SK-N-SH (cell line): ENCODE measurements at regions not wholly inside any gene's neighbourhood (a gene's known extent, or its start where the extent isn't known, plus 50 kb on each side); places are given as distances from the start of the nearest gene placed in this dataset.

Experiments used
- CTCF ChIA-PET: fragments of 300-600, 350-600 bp; formaldehyde crosslinking; extraction: SDS; loops from one replicate; lab custom pipeline; 2021; lab: Yijun Ruan, JAX
- POLR2A ChIA-PET: fragments of 350-600 bp; sonication (Branson Sonifier 250); formaldehyde crosslinking; extraction: SDS; loops from one replicate; lab custom pipeline; 2020; ENCODE audit warnings: antibody characterized with exemption, inconsistent platforms; lab: Yijun Ruan, JAX
- DNase-seq: peaks from one replicate; pipeline ENCODE4 v3.0.0; 2012
- H2AFZ ChIP-seq: fragments of 200-600 bp; sonication (generic); 2 replicates; pipeline ENCODE4 v1.8.1; 2016; ENCODE audit warnings: antibody characterized with exemption, mild to moderate bottlenecking, low read depth
- H3F3A ChIP-seq: fragments of 200-600 bp; sonication (generic); replicated peaks from 2 replicates; pipeline ENCODE3; 2016; ENCODE audit warnings: antibody characterized with exemption, mild to moderate bottlenecking; ENCODE audit not compliant: insufficient read depth
- H3K27ac ChIP-seq, 2 experiments: fragments of 200-500 bp in 1 of 2; fragments of 200-600 bp in 1 of 2; sonication (Bioruptor generic) in 1 of 2; sonication (generic), shearing (Covaris generic) in 1 of 2; 2 replicates each; pipeline versions ENCODE4 v1.5.1 to v1.6.1; 2014 to 2016; ENCODE audit warnings: low read depth in 2 of 2, inconsistent platforms in 1 of 2, low read length in 1 of 2, mild to moderate bottlenecking in 1 of 2, mixed read lengths in 1 of 2
- H3K27me3 ChIP-seq: fragments of 200-600 bp; sonication (generic), shearing (Covaris generic); 2 replicates; pipeline ENCODE4 v1.6.1; 2016; ENCODE audit warnings: mixed run types; ENCODE audit not compliant: insufficient read depth
- H3K36me3 ChIP-seq, 2 experiments: fragments of 200-500 bp in 1 of 2; fragments of 200-600 bp in 1 of 2; sonication (Bioruptor generic) in 1 of 2; sonication (generic) in 1 of 2; replicated peaks in 1 of 2; 2 replicates each; pipeline versions ENCODE3 to v1.5.1; 2014 to 2016; ENCODE audit warnings: low read length in 1 of 2, mild to moderate bottlenecking in 1 of 2; ENCODE audit not compliant: insufficient read depth in 2 of 2, control insufficient read depth in 1 of 2
- H3K4me1 ChIP-seq, 2 experiments: fragments of 200-500 bp in 1 of 2; fragments of 200-600 bp in 1 of 2; sonication (Bioruptor generic) in 1 of 2; sonication (generic), shearing (Covaris generic) in 1 of 2; 2 replicates each; pipeline versions ENCODE4 v1.5.1 to v1.6.1; 2014 to 2016; ENCODE audit warnings: low read depth in 1 of 2, low read length in 1 of 2, mixed run types in 1 of 2; ENCODE audit not compliant: insufficient read depth in 2 of 2, control insufficient read depth in 1 of 2
- H3K4me2 ChIP-seq: fragments of 200-600 bp; sonication (generic), shearing (Covaris generic); 2 replicates; pipeline ENCODE4 v1.6.1; 2017; ENCODE audit warnings: mixed run types
- H3K4me3 ChIP-seq, 2 experiments: fragments of 200-500 bp in 1 of 2; fragments of 200-600 bp in 1 of 2; sonication (Bioruptor generic) in 1 of 2; sonication (generic), shearing (Covaris generic) in 1 of 2; 2 replicates each; pipeline versions ENCODE4 v1.5.1 to v1.8.1; 2014 to 2016; ENCODE audit warnings: low read depth in 2 of 2, inconsistent platforms in 1 of 2, low read length in 1 of 2, mild to moderate bottlenecking in 1 of 2, mixed read lengths in 1 of 2, moderate library complexity in 1 of 2
- H3K79me2 ChIP-seq: fragments of 200-600 bp; sonication (generic); 2 replicates; pipeline ENCODE4 v1.8.1; 2017; ENCODE audit warnings: mild to moderate bottlenecking; ENCODE audit not compliant: insufficient read depth
- H3K9ac ChIP-seq: fragments of 200-600 bp; sonication (generic); 2 replicates; pipeline ENCODE4 v1.6.1; 2017; ENCODE audit warnings: mixed run types
- H3K9me2 ChIP-seq: fragments of 200-600 bp; sonication (generic); 2 replicates; pipeline ENCODE4 v1.6.1; 2017; ENCODE audit warnings: mixed run types
- H3K9me3 ChIP-seq: fragments of 200-600 bp; sonication (generic); 2 replicates; pipeline ENCODE4 v1.6.1; 2017; ENCODE audit warnings: mixed run types, mild to moderate bottlenecking, moderate library complexity
- H4K20me1 ChIP-seq: fragments of 200-600 bp; sonication (generic); 2 replicates; pipeline ENCODE4 v1.6.1; 2017; ENCODE audit warnings: mild to moderate bottlenecking, mixed run types; ENCODE audit not compliant: insufficient read depth
- ELF1 ChIP-seq: IDR thresholded peaks from 2 replicates; pipeline ENCODE4 v1.4.0; 2012
- EP300 ChIP-seq, 2 experiments: IDR thresholded peaks; 2 replicates each; pipeline versions ENCODE4 v1.4.0 to v1.6.1; 2012; ENCODE audit warnings: borderline replicate concordance in 1 of 2, low read depth in 1 of 2, low read length in 1 of 2
- FOSL2 ChIP-seq: IDR thresholded peaks from 2 replicates; pipeline ENCODE4 v1.4.0; 2012; ENCODE audit warnings: low read depth, mild to moderate bottlenecking, moderate library complexity, borderline replicate concordance
- FOXM1 ChIP-seq: IDR thresholded peaks from 2 replicates; pipeline ENCODE4 v1.4.0; 2012; ENCODE audit warnings: low read depth, mild to moderate bottlenecking
- GABPA ChIP-seq: IDR thresholded peaks from 2 replicates; pipeline ENCODE4 v1.4.0; 2012; ENCODE audit warnings: low read depth, mild to moderate bottlenecking
- GATA2 ChIP-seq: sonication (generic); formaldehyde crosslinking; IDR thresholded peaks from 2 replicates; pipeline ENCODE4 v1.5.0; 2020; ENCODE audit warnings: mild to moderate bottlenecking, missing genetic modification reagents
- NFIC ChIP-seq: IDR thresholded peaks from 2 replicates; pipeline ENCODE4 v1.4.0; 2012; ENCODE audit warnings: borderline replicate concordance
- NRF1 ChIP-seq: IDR thresholded peaks from 2 replicates; pipeline ENCODE4 v1.6.1; 2012; ENCODE audit warnings: low read depth, mild to moderate bottlenecking, low read length
- POLR2AphosphoS5 ChIP-seq: IDR thresholded peaks from 2 replicates; pipeline ENCODE4 v1.6.1; 2012; ENCODE audit warnings: low read depth, low read length
- RCOR1 ChIP-seq: fragments of 150-350 bp; IDR thresholded peaks from 2 replicates; pipeline ENCODE4 v1.6.1; 2017; ENCODE audit warnings: antibody characterized with exemption, low read length
- RFX5 ChIP-seq: IDR thresholded peaks from 2 replicates; pipeline ENCODE4 v1.6.1; 2012; ENCODE audit warnings: mild to moderate bottlenecking, improper control_type of control experiment, low read length
- TAF1 ChIP-seq: IDR thresholded peaks from 2 replicates; pipeline ENCODE4 v1.6.1; 2012; ENCODE audit warnings: low read depth, mild to moderate bottlenecking, low read length, moderate library complexity, borderline replicate concordance
- TCF12 ChIP-seq: IDR thresholded peaks from 2 replicates; pipeline ENCODE4 v1.4.0; 2012
- WGBS: methylation state at CpG from one replicate; pipeline ENCODE4 v1.1.6; 2017; ENCODE audit warnings: low lambda C conversion rate; 5-methylcytosine and 5-hydroxymethylcytosine counted together
- TF ChIP-seq, protein P1 (sequence below): fragments of 150-350 bp; IDR thresholded peaks from 2 replicates; pipeline ENCODE4 v1.6.1; 2017; ENCODE audit warnings: antibody characterized with exemption, low read length, low read depth, borderline replicate concordance
- TF ChIP-seq, protein P2 (sequence below): IDR thresholded peaks from 2 replicates; pipeline ENCODE4; 2012
- TF ChIP-seq, protein P3 (sequence below): IDR thresholded peaks from 2 replicates; pipeline ENCODE4 v1.4.0; 2012; ENCODE audit warnings: low read depth, borderline replicate concordance
- TF ChIP-seq, protein P4 (sequence below): IDR thresholded peaks from 2 replicates; pipeline ENCODE4 v1.4.0; 2012; ENCODE audit warnings: low read depth

GRCh38 chr4:58983887-58984286 is 1873.7 kb upstream of the IGFBP7 start:
- Histone ChIP-seq H3K9me3 (no peaks in the 10 kb centered on the region), H2AFZ (no peak overlapping the region), H3K27ac (no peak overlapping the region), H3K9me2 (0 out of 2 replicates have a peak, but pooled peaks cover 3% of the 10 kb centered on the region), H3K4me1 (no peaks in the 10 kb centered on the region), H3K4me3 (no peak overlapping the region), H3K27me3 (no peaks in the 10 kb centered on the region), H3K79me2 (no peaks in the 10 kb centered on the region), H3F3A (no peaks in the 10 kb centered on the region), H4K20me1 (no peaks in the 10 kb centered on the region), H3K9ac (no peak overlapping the region), H3K36me3 (no peaks in the 10 kb centered on the region), H3K4me2 (no peak overlapping the region)
- 21% methylated on average over 3 of the region's 3 CpGs for WGBS
- ChIA-PET POLR2A (no interaction called here), CTCF (no interaction called here)
- TF ChIP-seq NRF1 (no peak), TCF12 (no peak), FOXM1 (no peak), GABPA (no peak), NFIC (no peak), GATA2 (CRISPR knock-in tag) (no peak), FOSL2 (no peak)
- TF ChIP-seq, protein P1, sequence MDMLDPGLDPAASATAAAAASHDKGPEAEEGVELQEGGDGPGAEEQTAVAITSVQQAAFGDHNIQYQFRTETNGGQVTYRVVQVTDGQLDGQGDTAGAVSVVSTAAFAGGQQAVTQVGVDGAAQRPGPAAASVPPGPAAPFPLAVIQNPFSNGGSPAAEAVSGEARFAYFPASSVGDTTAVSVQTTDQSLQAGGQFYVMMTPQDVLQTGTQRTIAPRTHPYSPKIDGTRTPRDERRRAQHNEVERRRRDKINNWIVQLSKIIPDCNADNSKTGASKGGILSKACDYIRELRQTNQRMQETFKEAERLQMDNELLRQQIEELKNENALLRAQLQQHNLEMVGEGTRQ = no peak
- TF ChIP-seq, protein P2, sequence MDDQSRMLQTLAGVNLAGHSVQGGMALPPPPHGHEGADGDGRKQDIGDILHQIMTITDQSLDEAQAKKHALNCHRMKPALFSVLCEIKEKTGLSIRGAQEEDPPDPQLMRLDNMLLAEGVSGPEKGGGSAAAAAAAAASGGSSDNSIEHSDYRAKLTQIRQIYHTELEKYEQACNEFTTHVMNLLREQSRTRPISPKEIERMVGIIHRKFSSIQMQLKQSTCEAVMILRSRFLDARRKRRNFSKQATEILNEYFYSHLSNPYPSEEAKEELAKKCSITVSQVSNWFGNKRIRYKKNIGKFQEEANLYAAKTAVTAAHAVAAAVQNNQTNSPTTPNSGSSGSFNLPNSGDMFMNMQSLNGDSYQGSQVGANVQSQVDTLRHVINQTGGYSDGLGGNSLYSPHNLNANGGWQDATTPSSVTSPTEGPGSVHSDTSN = no peak
- DNase-seq = no peak

DNA sequence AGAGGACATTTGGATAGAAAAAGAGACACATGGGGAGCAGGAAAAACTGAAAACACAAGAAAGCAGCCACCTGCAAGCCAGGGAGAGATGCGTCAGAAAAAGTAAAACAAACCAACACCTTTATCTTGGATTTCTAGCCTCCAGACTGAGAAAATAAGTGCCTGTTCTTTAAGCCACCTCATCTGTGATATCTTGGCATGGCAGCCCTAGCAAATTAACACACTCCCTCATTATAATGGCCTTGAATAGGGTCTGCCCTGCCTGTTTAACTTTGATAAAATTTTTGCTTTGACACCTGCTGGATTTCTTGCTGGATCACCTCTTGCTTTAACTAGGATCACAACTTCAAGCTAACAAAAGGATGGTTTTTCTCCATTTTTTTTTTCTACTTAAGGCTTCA is 1892.0 kb upstream of the IGFBP7 start:
- H3K4me2 ChIP-seq = no peak overlapping the region
- H3K27me3 ChIP-seq = no peaks in the 10 kb centered on the region
- POLR2A ChIA-PET = no interaction called here
- H3K9me2 ChIP-seq = no peaks in the 10 kb centered on the region; the same call in 1 of the 2 replicates
- CTCF ChIA-PET = no interaction called here
- no peak for DNase-seq
- no peak overlapping the region for H2AFZ ChIP-seq
- H3K4me3 ChIP-seq = no peak overlapping the region
- H3F3A ChIP-seq = no peaks in the 10 kb centered on the region
- 23% methylated on average over 1 of the region's 1 CpG for WGBS
- no peaks in the 10 kb centered on the region for H3K9me3 ChIP-seq
- no peaks in the 10 kb centered on the region for H4K20me1 ChIP-seq
- no peak overlapping the region for H3K9ac ChIP-seq
- H3K79me2 ChIP-seq = no peaks in the 10 kb centered on the region
- H3K4me1 ChIP-seq = peaks cover 0 to 2% of the 10 kb centered on the region in 2 experiments; a peak in 1 of 4 replicates
- no peak overlapping the region for H3K27ac ChIP-seq
- H3K36me3 ChIP-seq = no peaks in the 10 kb centered on the region
- TF ChIP-seq, protein P3, sequence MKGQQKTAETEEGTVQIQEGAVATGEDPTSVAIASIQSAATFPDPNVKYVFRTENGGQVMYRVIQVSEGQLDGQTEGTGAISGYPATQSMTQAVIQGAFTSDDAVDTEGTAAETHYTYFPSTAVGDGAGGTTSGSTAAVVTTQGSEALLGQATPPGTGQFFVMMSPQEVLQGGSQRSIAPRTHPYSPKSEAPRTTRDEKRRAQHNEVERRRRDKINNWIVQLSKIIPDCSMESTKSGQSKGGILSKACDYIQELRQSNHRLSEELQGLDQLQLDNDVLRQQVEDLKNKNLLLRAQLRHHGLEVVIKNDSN = no peak
- no peak for TF ChIP-seq FOXM1

DNA sequence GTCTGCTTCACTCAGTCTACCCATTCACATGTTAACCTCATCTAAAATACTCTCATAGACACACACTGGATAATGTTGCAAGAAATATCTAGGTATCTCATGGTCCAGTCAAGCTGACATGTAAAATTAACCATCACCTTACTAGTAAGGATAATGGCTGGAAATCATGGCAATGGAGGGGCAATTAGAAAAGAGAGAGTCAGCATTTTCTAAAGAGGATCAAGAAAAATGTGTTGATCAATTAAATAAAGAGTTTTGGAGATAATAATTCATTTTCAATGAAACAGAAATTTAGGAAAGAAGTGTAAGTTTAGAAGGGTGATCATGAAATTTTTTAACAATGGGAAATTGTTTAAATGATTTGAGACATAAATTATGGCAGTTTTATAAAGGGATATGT is 1914.1 kb upstream of the IGFBP7 start:
- no peak overlapping the region for H3K9ac ChIP-seq
- H3K79me2 ChIP-seq = no peaks in the 10 kb centered on the region
- POLR2A ChIA-PET = no interaction called here
- no peaks in the 10 kb centered on the region for H4K20me1 ChIP-seq
- H3K9me3 ChIP-seq = no peaks in the 10 kb centered on the region
- no peak overlapping the region for H3K4me3 ChIP-seq
- CTCF ChIA-PET = no interaction called here
- H3K27me3 ChIP-seq = no peaks in the 10 kb centered on the region
- no peaks in the 10 kb centered on the region for H3K4me1 ChIP-seq
- no peak for DNase-seq
- H3K36me3 ChIP-seq = no peaks in the 10 kb centered on the region
- H3K9me2 ChIP-seq = no peaks in the 10 kb centered on the region
- no peak overlapping the region for H2AFZ ChIP-seq
- H3K4me2 ChIP-seq = no peak overlapping the region
- H3K27ac ChIP-seq = no peak overlapping the region
- H3F3A ChIP-seq = no peaks in the 10 kb centered on the region
- no peak for TF ChIP-seq TAF1
- no peak for TF ChIP-seq FOSL2
- TF ChIP-seq POLR2AphosphoS5 = no peak
- TF ChIP-seq EP300 (IDR thresholded peaks at IDR 0.05; ENCODE audit: borderline replicate concordance in 1 of 2, low read depth in 1 of 2, low read length in 1 of 2) = no peak
- TF ChIP-seq NFIC = no peak
- TF ChIP-seq ELF1 = no peak
- no peak for TF ChIP-seq RFX5
- TF ChIP-seq GABPA = no peak
- no peak for TF ChIP-seq RCOR1
- TF ChIP-seq, protein P4, sequence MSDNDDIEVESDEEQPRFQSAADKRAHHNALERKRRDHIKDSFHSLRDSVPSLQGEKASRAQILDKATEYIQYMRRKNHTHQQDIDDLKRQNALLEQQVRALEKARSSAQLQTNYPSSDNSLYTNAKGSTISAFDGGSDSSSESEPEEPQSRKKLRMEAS = no peak
- no peak for TF ChIP-seq FOXM1
